HepG2 (cell line): ENCODE measurements at regions not wholly inside any gene's neighbourhood (a gene's known extent, or its start where the extent isn't known, plus 50 kb on each side); places are given as distances from the start of the nearest gene placed in this dataset.

Experiments used
- ATAC-seq: fragments of 200-7000 bp; cut with Tn5 transposase; 3 replicates; pipeline ENCODE4 v1.9.1; 2020; ENCODE audit warnings: mild to moderate bottlenecking, moderate library complexity
- BruUV-seq: library from RNA; stranded (reverse); fragments of 400-500 nt; replicated peaks from 2 replicates; lab custom pipeline; 2021; lab: Mats Ljungman, UMichigan
- CTCF ChIA-PET: fragments of 300-600 bp; formaldehyde crosslinking; extraction: SDS; loops from one replicate; lab custom pipeline; 2021; ENCODE audit warnings: low total read pairs, inconsistent platforms, low intra/inter-chr PET ratio; lab: Yijun Ruan, JAX
- POLR2A ChIA-PET: fragments of 350-600 bp; sonication (Branson Sonifier 250); formaldehyde crosslinking; loops from one replicate; lab custom pipeline; 2020; ENCODE audit warnings: antibody characterized with exemption, inconsistent platforms; lab: Yijun Ruan, JAX
- DNase-seq: peaks from one replicate; pipeline ENCODE4 v3.0.0-alpha.2; 2015; ENCODE audit warnings: low spot score
- FAIRE-seq: peaks from 3 replicates; lab custom pipeline; 2011; peaks lifted over from hg19 to GRCh38; lab: Jason Lieb, UNC
- H2AFZ ChIP-seq: one replicate; pipeline ENCODE4 v1.6.1; 2011; ENCODE audit warnings: low read length, inconsistent platforms
- H3K27ac ChIP-seq: fragments of 300-600 bp; 3 replicates; pipeline ENCODE4 v1.8.0; 2011; ENCODE audit warnings: mixed run types, mild to moderate bottlenecking, mixed read lengths, low read length, inconsistent platforms; ENCODE audit not compliant: insufficient read depth; ENCODE audit errors: extremely low read length
- H3K27me3 ChIP-seq, 2 experiments: fragments of 200-600 bp in 1 of 2; 2 replicates in 1 of 2; 3 replicates in 1 of 2; pipeline versions ENCODE4 v1.6.0 to v1.8.0; 2011; ENCODE audit warnings: low read length in 2 of 2, mild to moderate bottlenecking in 2 of 2, moderate library complexity in 2 of 2, inconsistent platforms in 1 of 2; ENCODE audit not compliant: insufficient read depth in 2 of 2, control insufficient read depth in 1 of 2
- H3K36me3 ChIP-seq, 2 experiments: fragments of 200-600 bp in 1 of 2; replicated peaks in 1 of 2; 2 replicates in 1 of 2; 3 replicates in 1 of 2; pipeline versions ENCODE4 v1.5.1 to v1.8.0; 2011; ENCODE audit warnings: low read length in 2 of 2, inconsistent platforms in 1 of 2; ENCODE audit not compliant: insufficient read depth in 2 of 2, control insufficient read depth in 1 of 2
- H3K4me1 ChIP-seq: 2 replicates; pipeline ENCODE4 v1.5.1; 2012; ENCODE audit warnings: low read length, inconsistent platforms; ENCODE audit not compliant: insufficient read depth
- H3K4me2 ChIP-seq: 2 replicates; pipeline ENCODE4 v1.6.0; 2011; ENCODE audit warnings: low read depth, low read length, inconsistent platforms
- H3K4me3 ChIP-seq, 3 experiments: fragments of 200-600 bp in 1 of 3; sonication (generic), shearing (Covaris generic) in 1 of 3; replicated peaks in 1 of 3; 2 replicates each; pipeline ENCODE4 v1.5.1; 2011 to 2016; ENCODE audit warnings: low read length in 3 of 3, inconsistent platforms in 2 of 3, low read depth in 2 of 3, mild to moderate bottlenecking in 2 of 3, control low read depth in 1 of 3, mixed read lengths in 1 of 3; ENCODE audit not compliant: insufficient read depth in 1 of 3
- H3K79me2 ChIP-seq: one replicate; pipeline ENCODE4 v1.6.1; 2011; ENCODE audit warnings: low read length, inconsistent platforms; ENCODE audit not compliant: insufficient read depth
- H3K9ac ChIP-seq: 2 replicates; pipeline ENCODE4 v1.6.0; 2011; ENCODE audit warnings: mild to moderate bottlenecking, low read depth, low read length, inconsistent platforms; ENCODE audit not compliant: insufficient read depth
- H3K9me3 ChIP-seq: 2 replicates; pipeline ENCODE4 v1.5.1; 2012; ENCODE audit warnings: mild to moderate bottlenecking, low read length
- H4K20me1 ChIP-seq: 2 replicates; pipeline ENCODE4 v1.6.0; 2011; ENCODE audit warnings: inconsistent platforms, mild to moderate bottlenecking, low read length, moderate library complexity; ENCODE audit not compliant: insufficient read depth
- CENPX ChIP-seq: sonication (generic); formaldehyde crosslinking; IDR thresholded peaks from 2 replicates; pipeline ENCODE4 v1.9.0; 2021; ENCODE audit warnings: mild to moderate bottlenecking, missing genetic modification reagents, moderate library complexity
- CTCF ChIP-seq: sonication (generic); formaldehyde crosslinking; IDR thresholded peaks from 2 replicates; pipeline ENCODE4 v1.5.0; 2020; ENCODE audit warnings: mild to moderate bottlenecking, missing genetic modification reagents, moderate library complexity
- FOXP1 ChIP-seq, 2 experiments: fragments of 450-650 bp in 1 of 2; IDR thresholded peaks; 2 replicates each; pipeline ENCODE4 v1.6.1; 2017 to 2018; ENCODE audit warnings: antibody characterized with exemption in 1 of 2
- MAFF ChIP-seq: IDR thresholded peaks from 2 replicates; pipeline ENCODE4 v1.6.1; 2011; ENCODE audit warnings: low read depth, low read length, improper control_type of control experiment
- MAFK ChIP-seq, 2 experiments: IDR thresholded peaks in 1 of 2; conservative IDR thresholded peaks in 1 of 2; 2 replicates each; pipeline ENCODE4 v1.6.1; 2011; ENCODE audit warnings: improper control_type of control experiment in 2 of 2, low read length in 2 of 2
- SAFB2 ChIP-seq: sonication (generic); formaldehyde crosslinking; IDR thresholded peaks from 2 replicates; pipeline ENCODE4 v1.5.1; 2020; ENCODE audit warnings: missing genetic modification reagents, low read depth, mild to moderate bottlenecking, borderline replicate concordance
- SUZ12 ChIP-seq: fragments of 150-350 bp; IDR thresholded peaks from 2 replicates; pipeline ENCODE4 v1.6.1; 2014; ENCODE audit warnings: low read depth, low read length
- TBX2 ChIP-seq: sonication (generic); formaldehyde crosslinking; IDR thresholded peaks from 2 replicates; pipeline ENCODE4 v1.5.0; 2020; ENCODE audit warnings: missing genetic modification reagents, mild to moderate bottlenecking, borderline replicate concordance
- ZNF383 ChIP-seq: sonication (generic); formaldehyde crosslinking; IDR thresholded peaks from 2 replicates; pipeline ENCODE4 v1.4.0; 2020; ENCODE audit warnings: missing genetic modification reagents, mild to moderate bottlenecking, borderline replicate concordance
- WGBS: methylation state at CpG from one replicate; pipeline ENCODE4 v1.1.6; 2017; ENCODE audit warnings: low lambda C conversion rate; 5-methylcytosine and 5-hydroxymethylcytosine counted together
- in situ Hi-C: cut with HindIII; loops from 2 replicates; pipeline ENCODE4 v1.10.0; 2017; ENCODE audit warnings: low pct_unique_long_range_greater_than_20kb; ENCODE audit not compliant: extremely low pct_ligation_motif_present
- intact Hi-C: fragments of 100-400 bp; cut with micrococcal nuclease; formaldehyde crosslinking; loops from one replicate; pipeline ENCODE4 v1.10.0; 2022; ENCODE audit not compliant: unreplicated experiment
- TF ChIP-seq, protein P1 (sequence below): sonication (generic); formaldehyde crosslinking; IDR thresholded peaks from one replicate; pipeline ENCODE4 v1.5.1; 2020; ENCODE audit warnings: mild to moderate bottlenecking, missing genetic modification reagents; ENCODE audit errors: not compliant biosample characterization

DNA sequence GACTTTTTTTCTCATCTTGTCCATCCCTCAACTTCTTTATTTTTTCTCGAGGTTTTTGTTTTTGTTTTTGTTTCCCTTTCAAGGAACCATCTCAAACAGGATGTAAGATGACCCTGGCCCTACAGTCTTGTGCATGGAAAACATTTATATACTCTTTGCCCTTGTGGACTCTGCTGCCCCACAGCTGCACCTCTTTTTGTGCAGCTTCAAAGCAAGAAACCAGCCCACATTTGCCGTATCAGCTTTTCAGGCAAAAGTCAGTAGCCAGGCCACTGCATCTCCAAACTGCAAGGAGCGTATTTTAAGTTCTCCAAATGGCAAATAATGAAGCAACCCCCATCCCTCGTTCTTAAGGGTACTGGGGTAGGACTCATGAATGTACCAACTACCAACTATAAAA lies 756.5 kb downstream of the C4orf33 start:
- FAIRE-seq (no peak), DNase-seq (no peak), ATAC-seq (peak; percentile 46; the same call in 1 of the 3 replicates)
- no peaks in the 10 kb centered on the region for H3K9me3 ChIP-seq
- H4K20me1 ChIP-seq, result no peaks in the 10 kb centered on the region
- peak overlapping the region; percentile 40 for H3K4me2 ChIP-seq
- ChIA-PET POLR2A (no interaction called here), CTCF (no interaction called here)
- no peak overlapping the region for H3K9ac ChIP-seq
- H3K79me2 ChIP-seq, result no peaks in the 10 kb centered on the region
- H2AFZ ChIP-seq, result no peak overlapping the region
- no peaks in the 10 kb centered on the region for H3K36me3 ChIP-seq
- peaks cover 17% of the 10 kb centered on the region for H3K4me1 ChIP-seq
- no peak overlapping the region for H3K4me3 ChIP-seq
- WGBS, result 25% methylated on average over 4 of the region's 4 CpGs
- no TSS peak for BruUV-seq
- in situ Hi-C loops (no loop called here), intact Hi-C loops (no loop called here)
- TF ChIP-seq SUZ12, result no peak
- TF ChIP-seq MAFF, result 0 out of 2 replicates have a peak, but pooled peaks have one; percentile 8
- TF ChIP-seq FOXP1 (IDR thresholded peaks at IDR 0.05), result no peak
- TF ChIP-seq FOXP1 (CRISPR knock-in tag; IDR thresholded peaks at IDR 0.05), result peak; percentile 23; the same call in 1 of the 2 replicates
- TF ChIP-seq, protein P1, sequence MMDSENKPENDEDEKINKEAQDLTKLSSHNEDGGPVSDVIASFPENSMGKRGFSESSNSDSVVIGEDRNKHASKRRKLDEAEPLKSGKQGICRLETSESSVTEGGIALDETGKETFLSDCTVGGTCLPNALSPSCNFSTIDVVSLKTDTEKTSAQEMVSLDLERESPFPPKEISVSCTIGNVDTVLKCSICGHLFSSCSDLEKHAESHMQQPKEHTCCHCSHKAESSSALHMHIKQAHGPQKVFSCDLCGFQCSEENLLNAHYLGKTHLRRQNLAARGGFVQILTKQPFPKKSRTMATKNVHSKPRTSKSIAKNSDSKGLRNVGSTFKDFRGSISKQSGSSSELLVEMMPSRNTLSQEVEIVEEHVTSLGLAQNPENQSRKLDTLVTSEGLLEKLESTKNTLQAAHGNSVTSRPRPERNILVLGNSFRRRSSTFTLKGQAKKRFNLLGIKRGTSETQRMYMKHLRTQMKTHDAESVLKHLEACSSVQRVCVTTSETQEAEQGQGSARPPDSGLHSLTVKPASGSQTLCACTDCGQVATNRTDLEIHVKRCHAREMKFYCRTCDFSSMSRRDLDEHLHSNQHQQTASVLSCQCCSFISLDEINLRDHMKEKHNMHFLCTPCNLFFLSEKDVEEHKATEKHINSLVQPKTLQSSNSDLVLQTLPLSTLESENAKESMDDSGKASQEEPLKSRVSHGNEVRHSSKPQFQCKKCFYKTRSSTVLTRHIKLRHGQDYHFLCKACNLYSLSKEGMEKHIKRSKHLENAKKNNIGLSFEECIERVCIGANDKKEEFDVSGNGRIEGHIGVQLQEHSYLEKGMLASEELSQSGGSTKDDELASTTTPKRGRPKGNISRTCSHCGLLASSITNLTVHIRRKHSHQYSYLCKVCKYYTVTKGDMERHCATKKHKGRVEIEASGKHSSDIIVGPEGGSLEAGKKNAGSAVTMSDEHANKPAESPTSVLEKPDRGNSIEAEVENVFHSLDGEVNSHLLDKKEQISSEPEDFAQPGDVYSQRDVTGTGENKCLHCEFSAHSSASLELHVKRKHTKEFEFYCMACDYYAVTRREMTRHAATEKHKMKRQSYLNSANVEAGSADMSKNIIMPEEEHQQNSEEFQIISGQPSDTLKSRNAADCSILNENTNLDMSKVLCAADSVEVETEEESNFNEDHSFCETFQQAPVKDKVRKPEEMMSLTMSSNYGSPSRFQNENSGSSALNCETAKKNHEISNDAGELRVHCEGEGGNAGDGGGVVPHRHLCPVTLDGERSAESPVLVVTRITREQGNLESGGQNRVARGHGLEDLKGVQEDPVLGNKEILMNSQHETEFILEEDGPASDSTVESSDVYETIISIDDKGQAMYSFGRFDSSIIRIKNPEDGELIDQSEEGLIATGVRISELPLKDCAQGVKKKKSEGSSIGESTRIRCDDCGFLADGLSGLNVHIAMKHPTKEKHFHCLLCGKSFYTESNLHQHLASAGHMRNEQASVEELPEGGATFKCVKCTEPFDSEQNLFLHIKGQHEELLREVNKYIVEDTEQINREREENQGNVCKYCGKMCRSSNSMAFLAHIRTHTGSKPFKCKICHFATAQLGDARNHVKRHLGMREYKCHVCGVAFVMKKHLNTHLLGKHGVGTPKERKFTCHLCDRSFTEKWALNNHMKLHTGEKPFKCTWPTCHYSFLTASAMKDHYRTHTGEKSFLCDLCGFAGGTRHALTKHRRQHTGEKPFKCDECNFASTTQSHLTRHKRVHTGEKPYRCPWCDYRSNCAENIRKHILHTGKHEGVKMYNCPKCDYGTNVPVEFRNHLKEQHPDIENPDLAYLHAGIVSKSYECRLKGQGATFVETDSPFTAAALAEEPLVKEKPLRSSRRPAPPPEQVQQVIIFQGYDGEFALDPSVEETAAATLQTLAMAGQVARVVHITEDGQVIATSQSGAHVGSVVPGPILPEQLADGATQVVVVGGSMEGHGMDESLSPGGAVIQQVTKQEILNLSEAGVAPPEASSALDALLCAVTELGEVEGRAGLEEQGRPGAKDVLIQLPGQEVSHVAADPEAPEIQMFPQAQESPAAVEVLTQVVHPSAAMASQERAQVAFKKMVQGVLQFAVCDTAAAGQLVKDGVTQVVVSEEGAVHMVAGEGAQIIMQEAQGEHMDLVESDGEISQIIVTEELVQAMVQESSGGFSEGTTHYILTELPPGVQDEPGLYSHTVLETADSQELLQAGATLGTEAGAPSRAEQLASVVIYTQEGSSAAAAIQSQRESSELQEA, result no peak
- no peak for TF ChIP-seq ZNF383
- peak in 1 of 2 experiments; percentile 41; a peak in 1 of 4 replicates for TF ChIP-seq MAFK (conservative IDR thresholded peaks at IDR 0.05 in 1 of 2, IDR thresholded peaks at IDR 0.05 in 1 of 2; ENCODE audit: low read length in 2 of 2)
- TF ChIP-seq SAFB2, result no peak
- TF ChIP-seq CTCF (CRISPR knock-in tag), result peak; percentile 19; the same call in 1 of the 2 replicates
- TF ChIP-seq TBX2 (CRISPR knock-in tag), result no peak
- no peak for TF ChIP-seq CENPX
- H3K27ac ChIP-seq, result no peak overlapping the region
- no peaks in the 10 kb centered on the region for H3K27me3 ChIP-seq
